ENCODE measurements at regions not wholly inside any gene's neighbourhood (a gene's known extent, or its start where the extent isn't known, plus 50 kb on each side); places are given as distances from the start of the nearest gene placed in this dataset.

- WGBS, 2 donors = 74 to 77% methylated on average over 2 of the region's 2 CpGs
- no peaks in the 10 kb centered on the region for H3K9me3 ChIP-seq
These were observed 500.5 kb downstream of the NAV3 start for GRCh38 chr12:78331181-78331580.

GRCh38 chr12:78331753-78332152 lies 501.1 kb downstream of the NAV3 start:
- no peak overlapping the region for H3K4me3 ChIP-seq
- DNase-seq (ENCODE audit: low spot score in 2 of 2) = no peak
- TF ChIP-seq CTCF (IDR thresholded peaks at IDR 0.05) (no peak), POLR2A (IDR thresholded peaks at IDR 0.05) (no peak), EP300 (IDR thresholded peaks at IDR 0.05) (no peak)
- H3K27me3 ChIP-seq = no peaks in the 10 kb centered on the region
- H3K36me3 ChIP-seq = no peaks in the 10 kb centered on the region
- no peaks in the 10 kb centered on the region for H3K9me3 ChIP-seq
- no peaks in the 10 kb centered on the region for H3K4me1 ChIP-seq
- 16 to 18% methylated on average over 3 of the region's 3 CpGs for WGBS, 2 donors
- no peak overlapping the region for H3K27ac ChIP-seq

More at GRCh38 chr12:78331181-78331580, 500.5 kb downstream of the NAV3 start:
- Histone ChIP-seq H3K4me1 (no peaks in the 10 kb centered on the region), H3K27me3 (no peaks in the 10 kb centered on the region), H3K27ac (no peak overlapping the region), H3K4me3 (no peak overlapping the region), H3K36me3 (no peaks in the 10 kb centered on the region)
- no peak for TF ChIP-seq POLR2A (IDR thresholded peaks at IDR 0.05)
- TF ChIP-seq EP300 (IDR thresholded peaks at IDR 0.05) = no peak
- TF ChIP-seq CTCF (IDR thresholded peaks at IDR 0.05) = no peak
- DNase-seq (ENCODE audit: low spot score in 2 of 2) = no peak

- H3K4me3 ChIP-seq = no peak overlapping the region
- H3K9me3 ChIP-seq = no peaks in the 10 kb centered on the region
- DNase-seq (ENCODE audit: low spot score in 2 of 2) = no peak
- no peaks in the 10 kb centered on the region for H3K4me1 ChIP-seq
- 89 to 91% methylated on average over 2 of the region's 2 CpGs for WGBS, 2 donors
- TF ChIP-seq POLR2A (IDR thresholded peaks at IDR 0.05) = no peak
- TF ChIP-seq EP300 (IDR thresholded peaks at IDR 0.05) = no peak
- no peak for TF ChIP-seq CTCF (IDR thresholded peaks at IDR 0.05)
- no peak overlapping the region for H3K27ac ChIP-seq
- H3K27me3 ChIP-seq = no peaks in the 10 kb centered on the region
- H3K36me3 ChIP-seq = no peaks in the 10 kb centered on the region
These were observed 507.5 kb downstream of the NAV3 start for GRCh38 chr12:78338054-78338785.

GRCh38 chr12:78340406-78340805 lies 509.7 kb downstream of the NAV3 start:
- peaks cover 0 to 3% (median 0%) of the 10 kb centered on the region in 4 donors for H3K9me3 ChIP-seq
- H3K4me3 ChIP-seq = no peak overlapping the region
- no peaks in the 10 kb centered on the region for H3K27me3 ChIP-seq
- DNase-seq (ENCODE audit: low spot score in 2 of 2) = no peak
- no peaks in the 10 kb centered on the region for H3K36me3 ChIP-seq
- no peak for TF ChIP-seq POLR2A (IDR thresholded peaks at IDR 0.05)
- TF ChIP-seq EP300 (IDR thresholded peaks at IDR 0.05) = no peak
- no peak for TF ChIP-seq CTCF (IDR thresholded peaks at IDR 0.05)
- H3K4me1 ChIP-seq = no peaks in the 10 kb centered on the region
- WGBS, 2 donors = 92 to 93% methylated on average over 4 of the region's 4 CpGs
- no peak overlapping the region for H3K27ac ChIP-seq

GRCh38 chr12:78343657-78344056 lies 513.0 kb downstream of the NAV3 start:
- Histone ChIP-seq H3K27ac (no peak overlapping the region), H3K4me1 (no peaks in the 10 kb centered on the region), H3K36me3 (no peaks in the 10 kb centered on the region), H3K4me3 (no peak overlapping the region), H3K27me3 (no peaks in the 10 kb centered on the region), H3K9me3 (peaks cover 0 to 3% (median 2%) of the 10 kb centered on the region in 4 donors)
- DNase-seq (ENCODE audit: low spot score in 2 of 2) = no peak
- 80 to 89% methylated on average over 1 of the region's 1 CpG for WGBS, 2 donors
- TF ChIP-seq EP300 (IDR thresholded peaks at IDR 0.05) = no peak
- no peak for TF ChIP-seq CTCF (IDR thresholded peaks at IDR 0.05)
- no peak for TF ChIP-seq POLR2A (IDR thresholded peaks at IDR 0.05)
